Chondrocyte (in vitro differentiated cells): ENCODE measurements at regions not wholly inside any gene's neighbourhood (a gene's known extent, or its start where the extent isn't known, plus 50 kb on each side); places are given as distances from the start of the nearest gene placed in this dataset.

Experiments used
- DNase-seq: peaks from one replicate; pipeline ENCODE4 v3.0.0; 2021; ENCODE audit warnings: mixed read lengths, low spot score
- H3K27ac Mint-ChIP-seq: one replicate; pipeline ENCODE4 v1.8.0; 2021; ENCODE audit warnings: mild to moderate bottlenecking, moderate library complexity, mixed read lengths; ENCODE audit not compliant: unreplicated experiment
- H3K27me3 Mint-ChIP-seq: 2 replicates; pipeline ENCODE4 v1.8.0; 2021; ENCODE audit warnings: low read depth, mixed read lengths
- H3K36me3 Mint-ChIP-seq: 2 replicates; pipeline ENCODE4 v1.8.0; 2021; ENCODE audit warnings: low read depth, mixed read lengths
- H3K4me1 Mint-ChIP-seq: 2 replicates; pipeline ENCODE4 v1.8.0; 2021; ENCODE audit warnings: low read depth, mild to moderate bottlenecking, mixed read lengths
- H3K4me3 Mint-ChIP-seq: one replicate; pipeline ENCODE4 v1.8.0; 2021; ENCODE audit warnings: mild to moderate bottlenecking, moderate library complexity, mixed read lengths; ENCODE audit not compliant: unreplicated experiment
- H3K9me3 Mint-ChIP-seq: 2 replicates; pipeline ENCODE4 v1.8.0; 2021; ENCODE audit warnings: low read depth, mixed read lengths
- TF ChIP-seq, protein P1 (sequence below): fragments of 200-600 bp; sonication (generic); IDR thresholded peaks from 2 replicates; pipeline ENCODE4 v1.5.0; 2021; ENCODE audit warnings: antibody characterized with exemption, mild to moderate bottlenecking, moderate library complexity

DNA sequence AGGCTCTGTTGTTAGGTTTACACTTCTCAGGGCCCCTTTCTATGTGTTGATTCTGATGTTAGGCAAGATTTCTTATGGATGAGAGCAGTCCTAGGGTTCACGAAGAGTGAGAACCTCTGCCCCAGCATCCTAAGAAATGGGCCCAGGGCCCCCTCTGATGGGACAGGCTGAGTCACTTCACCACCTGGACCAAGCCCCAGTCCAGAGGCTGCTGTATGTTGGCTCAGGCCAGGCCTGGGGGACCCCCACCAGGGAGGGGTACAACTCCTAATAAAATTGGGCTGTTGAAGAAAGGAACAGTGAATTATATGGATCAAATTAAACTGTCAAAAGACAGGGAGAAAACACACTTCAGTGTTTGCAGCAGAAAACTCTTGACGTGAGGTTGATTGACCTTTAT lies 365.9 kb upstream of the HS6ST1 start:
- TF ChIP-seq, protein P1, sequence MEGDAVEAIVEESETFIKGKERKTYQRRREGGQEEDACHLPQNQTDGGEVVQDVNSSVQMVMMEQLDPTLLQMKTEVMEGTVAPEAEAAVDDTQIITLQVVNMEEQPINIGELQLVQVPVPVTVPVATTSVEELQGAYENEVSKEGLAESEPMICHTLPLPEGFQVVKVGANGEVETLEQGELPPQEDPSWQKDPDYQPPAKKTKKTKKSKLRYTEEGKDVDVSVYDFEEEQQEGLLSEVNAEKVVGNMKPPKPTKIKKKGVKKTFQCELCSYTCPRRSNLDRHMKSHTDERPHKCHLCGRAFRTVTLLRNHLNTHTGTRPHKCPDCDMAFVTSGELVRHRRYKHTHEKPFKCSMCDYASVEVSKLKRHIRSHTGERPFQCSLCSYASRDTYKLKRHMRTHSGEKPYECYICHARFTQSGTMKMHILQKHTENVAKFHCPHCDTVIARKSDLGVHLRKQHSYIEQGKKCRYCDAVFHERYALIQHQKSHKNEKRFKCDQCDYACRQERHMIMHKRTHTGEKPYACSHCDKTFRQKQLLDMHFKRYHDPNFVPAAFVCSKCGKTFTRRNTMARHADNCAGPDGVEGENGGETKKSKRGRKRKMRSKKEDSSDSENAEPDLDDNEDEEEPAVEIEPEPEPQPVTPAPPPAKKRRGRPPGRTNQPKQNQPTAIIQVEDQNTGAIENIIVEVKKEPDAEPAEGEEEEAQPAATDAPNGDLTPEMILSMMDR = no peak
- no peaks in the 10 kb centered on the region for H3K4me1 Mint-ChIP-seq
- H3K27me3 Mint-ChIP-seq = peaks cover 5% of the 10 kb centered on the region
- no peaks in the 10 kb centered on the region for H3K36me3 Mint-ChIP-seq
- no peak overlapping the region for H3K27ac Mint-ChIP-seq
- no peaks in the 10 kb centered on the region for H3K9me3 Mint-ChIP-seq
- no peak overlapping the region for H3K4me3 Mint-ChIP-seq
- DNase-seq = no peak

DNA sequence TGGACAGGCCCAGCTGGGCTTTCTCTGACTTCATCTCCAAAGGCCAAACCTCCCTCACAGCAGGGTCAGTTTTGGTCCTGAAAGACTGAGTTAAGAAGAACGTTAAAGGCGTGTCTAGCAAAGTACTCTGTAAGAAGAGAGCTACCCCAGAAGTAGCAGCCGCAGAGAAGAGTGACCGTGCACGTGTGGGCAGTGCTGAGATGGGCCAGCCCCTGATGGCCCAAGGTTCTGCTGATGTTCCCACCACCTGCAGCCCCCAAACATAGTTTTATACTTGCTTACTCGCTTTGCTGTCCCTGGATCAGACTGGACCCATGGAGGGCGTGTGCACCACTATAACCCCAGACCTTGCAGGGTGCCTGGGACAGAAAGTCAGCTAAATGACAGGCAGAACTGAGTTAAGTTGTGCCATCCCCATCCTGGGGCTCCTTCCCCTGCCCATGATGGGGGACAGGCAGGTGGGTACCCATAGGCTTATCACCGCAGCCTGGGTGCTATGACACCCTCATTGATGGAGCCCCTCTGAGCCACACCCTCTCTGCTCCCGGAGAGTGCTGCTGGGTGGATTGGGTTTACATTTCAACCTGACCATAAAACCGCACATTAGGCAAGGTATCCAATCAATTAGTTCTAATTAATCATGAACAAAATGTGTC lies 367.3 kb upstream of the HS6ST1 start:
- H3K4me3 Mint-ChIP-seq = no peak overlapping the region
- H3K9me3 Mint-ChIP-seq = no peaks in the 10 kb centered on the region
- TF ChIP-seq, protein P1 = no peak
- H3K27me3 Mint-ChIP-seq = peaks cover 3% of the 10 kb centered on the region
- no peak for DNase-seq
- no peaks in the 10 kb centered on the region for H3K4me1 Mint-ChIP-seq
- no peak overlapping the region for H3K27ac Mint-ChIP-seq
- no peaks in the 10 kb centered on the region for H3K36me3 Mint-ChIP-seq

DNA sequence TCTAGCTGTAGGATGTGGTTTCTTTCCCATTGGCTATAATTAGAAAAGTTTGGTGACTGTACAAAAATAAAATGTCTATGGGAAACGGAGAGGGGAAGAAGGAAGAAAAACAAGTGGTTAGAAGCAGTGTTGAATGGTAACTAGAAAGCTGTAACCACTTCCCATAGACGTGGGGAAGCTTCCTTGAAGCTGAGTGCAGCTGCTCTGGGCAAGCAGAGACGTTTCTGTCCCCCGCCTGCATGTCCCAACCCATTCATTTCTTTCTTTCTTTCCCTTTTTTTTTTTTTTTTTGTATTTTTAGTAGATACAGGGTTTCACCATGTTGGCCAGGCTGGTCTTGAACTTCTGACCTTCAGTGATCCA lies 367.8 kb upstream of the HS6ST1 start:
- no peaks in the 10 kb centered on the region for H3K4me1 Mint-ChIP-seq
- no peak overlapping the region for H3K27ac Mint-ChIP-seq

DNA sequence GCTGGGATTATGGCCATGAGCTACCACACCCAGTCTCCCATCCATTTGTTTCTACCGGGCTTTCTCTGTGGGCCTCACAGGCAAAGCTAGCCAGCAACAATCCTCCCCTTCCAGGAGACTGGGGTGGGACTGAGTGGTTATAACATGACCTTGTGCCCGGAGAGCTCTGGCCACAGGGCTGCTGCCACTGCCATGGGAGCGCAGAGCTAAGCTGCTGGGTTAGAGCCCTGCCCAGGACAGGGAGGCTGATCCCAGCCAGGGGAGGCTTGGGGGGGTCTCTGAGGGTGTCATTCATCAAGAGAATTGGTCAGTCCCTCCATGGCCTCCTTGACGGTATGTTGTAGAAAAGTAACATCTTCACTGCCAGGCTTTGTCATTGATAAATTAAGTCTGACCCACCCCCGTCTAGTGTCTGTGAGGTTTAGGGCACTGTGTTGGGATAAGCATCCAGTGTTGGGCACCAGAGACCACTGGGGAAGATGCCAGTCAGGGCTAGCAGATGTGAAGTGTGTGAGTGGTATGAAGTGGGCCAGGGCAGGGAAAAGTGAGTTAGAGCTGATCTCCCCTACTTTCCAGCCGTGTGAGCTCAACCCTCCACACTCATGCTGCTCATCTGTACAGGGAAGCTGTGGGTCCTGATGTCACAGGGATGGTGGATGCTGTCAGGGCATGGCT lies 368.4 kb upstream of the HS6ST1 start:
- Mint-ChIP-seq H3K4me1 (no peaks in the 10 kb centered on the region), H3K27me3 (peaks cover 3% of the 10 kb centered on the region), H3K4me3 (no peak overlapping the region), H3K9me3 (no peaks in the 10 kb centered on the region), H3K36me3 (no peaks in the 10 kb centered on the region), H3K27ac (no peak overlapping the region)
- TF ChIP-seq, protein P1 = no peak
- no peak for DNase-seq

More for the DNA sequence above, 367.8 kb upstream of the HS6ST1 start:
- no peaks in the 10 kb centered on the region for H3K36me3 Mint-ChIP-seq
- peaks cover 3% of the 10 kb centered on the region for H3K27me3 Mint-ChIP-seq
- TF ChIP-seq, protein P1 = no peak
- DNase-seq = no peak
- no peak overlapping the region for H3K4me3 Mint-ChIP-seq
- no peaks in the 10 kb centered on the region for H3K9me3 Mint-ChIP-seq

DNA sequence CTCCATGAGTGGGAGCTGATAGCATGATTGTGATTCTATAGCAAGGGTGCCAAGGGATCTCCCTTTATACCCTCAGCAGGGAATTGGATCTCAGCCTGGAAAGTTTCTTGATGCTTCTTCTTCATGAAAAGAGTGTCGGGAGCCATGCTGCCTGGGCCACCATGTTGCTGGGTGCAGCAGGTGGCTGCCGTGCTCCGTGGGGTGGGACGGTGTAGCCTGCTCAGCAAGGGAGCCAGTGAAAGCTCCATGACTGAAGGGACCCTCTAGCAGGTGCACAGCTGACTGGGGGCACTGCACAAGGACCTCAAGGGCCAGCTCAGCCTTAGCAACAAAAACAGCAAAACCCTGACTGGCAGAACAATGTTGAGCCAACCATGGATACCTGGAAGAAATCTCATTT lies 368.9 kb upstream of the HS6ST1 start:
- Mint-ChIP-seq H3K27me3 (peaks cover 2% of the 10 kb centered on the region), H3K36me3 (no peaks in the 10 kb centered on the region), H3K27ac (no peak overlapping the region), H3K9me3 (no peaks in the 10 kb centered on the region), H3K4me3 (no peak overlapping the region), H3K4me1 (no peaks in the 10 kb centered on the region)
- no peak for DNase-seq
- TF ChIP-seq, protein P1 = no peak
